GM12891 (cell line): ENCODE measurements at regions not wholly inside any gene's neighbourhood (a gene's known extent, or its start where the extent isn't known, plus 50 kb on each side); places are given as distances from the start of the nearest gene placed in this dataset.
"Not testable (repeated sequence)": the region's sequence is repeated elsewhere in the genome, so short reads cannot be mapped to it uniquely, and the experiment has no call there.

Source experiments
- POLR2A ChIP-seq: IDR thresholded peaks from 2 replicates; pipeline ENCODE4 v1.6.1; 2011; ENCODE audit warnings: low read depth, low read length, control low read depth
- SPI1 ChIP-seq: IDR thresholded peaks from 2 replicates; pipeline ENCODE4 v1.6.1; 2011; ENCODE audit warnings: low read depth, low read length, control low read depth
- TAF1 ChIP-seq: IDR thresholded peaks from 2 replicates; pipeline ENCODE4 v1.6.1; 2011; ENCODE audit warnings: low read depth, low read length, control low read depth

DNA sequence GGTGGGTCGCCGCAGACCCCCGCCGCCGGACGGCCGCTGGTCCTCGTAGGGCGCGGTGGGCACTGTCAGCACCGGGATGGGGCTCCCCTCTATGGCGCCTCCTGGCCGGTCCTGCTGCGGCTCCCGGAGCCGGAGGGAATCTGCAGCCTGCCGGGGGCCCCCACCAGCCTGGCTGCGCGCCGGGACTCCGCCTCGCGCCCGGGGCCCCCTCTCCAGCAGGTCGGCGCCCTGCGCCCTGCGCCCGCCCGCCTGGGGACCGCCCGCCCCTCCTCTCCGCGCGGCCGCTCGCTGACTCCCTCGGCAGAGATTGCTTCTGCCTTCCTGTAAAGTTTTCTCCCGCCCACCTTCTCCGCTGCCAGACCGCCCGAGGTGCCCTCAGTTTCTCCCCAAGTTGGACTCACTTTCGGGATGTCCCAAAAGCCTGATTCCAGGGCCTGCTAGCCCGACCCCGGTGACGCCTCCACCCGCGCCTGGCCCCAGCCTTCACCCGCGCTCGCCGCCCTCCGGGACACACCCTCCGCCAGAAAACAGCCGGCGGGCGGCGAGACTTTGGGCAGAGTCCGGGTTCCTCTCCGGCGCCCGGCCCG, 54.0 kb downstream of the FOXD4L6 start:
- TF ChIP-seq TAF1, POLR2A, SPI1: not testable (repeated sequence)
